ENCODE measurements at regions not wholly inside any gene's neighbourhood (a gene's known extent, or its start where the extent isn't known, plus 50 kb on each side); places are given as distances from the start of the nearest gene placed in this dataset.

- Histone ChIP-seq H3K27ac (no peak overlapping the region), H3K27me3 (no peaks in the 10 kb centered on the region), H3K4me1 (no peaks in the 10 kb centered on the region), H3K36me3 (ENCODE audit: low read depth, missing control alignments) (no peaks in the 10 kb centered on the region), H3K4me3 (no peak overlapping the region), H3K9me3 (no peaks in the 10 kb centered on the region)
- TF ChIP-seq, protein P1, sequence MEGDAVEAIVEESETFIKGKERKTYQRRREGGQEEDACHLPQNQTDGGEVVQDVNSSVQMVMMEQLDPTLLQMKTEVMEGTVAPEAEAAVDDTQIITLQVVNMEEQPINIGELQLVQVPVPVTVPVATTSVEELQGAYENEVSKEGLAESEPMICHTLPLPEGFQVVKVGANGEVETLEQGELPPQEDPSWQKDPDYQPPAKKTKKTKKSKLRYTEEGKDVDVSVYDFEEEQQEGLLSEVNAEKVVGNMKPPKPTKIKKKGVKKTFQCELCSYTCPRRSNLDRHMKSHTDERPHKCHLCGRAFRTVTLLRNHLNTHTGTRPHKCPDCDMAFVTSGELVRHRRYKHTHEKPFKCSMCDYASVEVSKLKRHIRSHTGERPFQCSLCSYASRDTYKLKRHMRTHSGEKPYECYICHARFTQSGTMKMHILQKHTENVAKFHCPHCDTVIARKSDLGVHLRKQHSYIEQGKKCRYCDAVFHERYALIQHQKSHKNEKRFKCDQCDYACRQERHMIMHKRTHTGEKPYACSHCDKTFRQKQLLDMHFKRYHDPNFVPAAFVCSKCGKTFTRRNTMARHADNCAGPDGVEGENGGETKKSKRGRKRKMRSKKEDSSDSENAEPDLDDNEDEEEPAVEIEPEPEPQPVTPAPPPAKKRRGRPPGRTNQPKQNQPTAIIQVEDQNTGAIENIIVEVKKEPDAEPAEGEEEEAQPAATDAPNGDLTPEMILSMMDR (IDR thresholded peaks at IDR 0.05): no peak
- TF ChIP-seq POLR2A (IDR thresholded peaks at IDR 0.05): no peak
- no peak for DNase-seq
- WGBS, 2 donors: 65 to 66% methylated on average over 4 of the region's 4 CpGs
- intact Hi-C loops (cut with DNase I; ENCODE audit: low total_unique reads): no loop called here
Observed at GRCh38 chr3:4061783-4062360, 241.3 kb upstream of the SETMAR start.

GRCh38 chr3:4062621-4063020, 240.5 kb upstream of the SETMAR start:
- intact Hi-C loops (cut with DNase I; ENCODE audit: low total_unique reads): no loop called here
- WGBS, 2 donors: 74 to 93% methylated on average over 1 of the region's 1 CpG
- H3K27me3 ChIP-seq: no peaks in the 10 kb centered on the region

DNA sequence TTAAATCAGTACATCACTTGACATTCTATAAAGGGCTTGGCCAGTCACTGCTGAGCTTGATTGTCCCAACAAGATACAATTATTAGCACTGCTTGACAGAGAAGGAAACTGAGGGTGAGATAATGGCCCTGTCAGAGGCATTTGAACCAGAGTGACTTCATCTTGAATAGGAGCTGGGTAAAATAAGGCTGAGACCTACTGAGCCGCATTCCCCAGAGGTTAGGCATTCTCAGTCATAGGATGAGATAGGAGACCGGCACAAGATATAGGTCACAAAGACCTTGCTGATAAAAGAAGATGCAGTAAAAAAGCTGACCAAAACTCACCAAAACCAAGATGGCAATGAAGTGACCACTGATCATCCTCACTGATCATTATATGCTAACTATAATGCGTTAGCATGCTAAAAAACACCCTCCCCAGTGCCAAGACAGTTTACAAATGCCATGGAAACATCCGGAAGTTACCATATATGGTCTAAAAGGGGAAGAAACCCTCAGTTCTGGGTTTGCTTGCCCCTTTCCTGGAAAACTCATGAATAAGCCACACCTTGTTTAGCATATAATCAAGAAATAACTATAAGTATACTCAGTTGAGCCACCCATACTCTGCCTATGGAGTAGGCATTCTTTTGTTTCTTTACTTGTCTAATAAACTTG, 239.1 kb upstream of the SETMAR start:
- Histone ChIP-seq H3K36me3 (ENCODE audit: low read depth, missing control alignments) (no peaks in the 10 kb centered on the region), H3K4me3 (no peak overlapping the region), H3K4me1 (no peaks in the 10 kb centered on the region), H3K27ac (no peak overlapping the region), H3K27me3 (no peaks in the 10 kb centered on the region), H3K9me3 (no peaks in the 10 kb centered on the region)
- intact Hi-C loops (cut with DNase I; ENCODE audit: low total_unique reads): no loop called here
- 82 to 89% methylated on average over 4 of the region's 4 CpGs for WGBS, 2 donors
- TF ChIP-seq, protein P1 (IDR thresholded peaks at IDR 0.05): no peak
- no peak for TF ChIP-seq POLR2A (IDR thresholded peaks at IDR 0.05)
- DNase-seq: no peak

More at GRCh38 chr3:4062621-4063020, 240.5 kb upstream of the SETMAR start:
- Histone ChIP-seq H3K27ac (no peak overlapping the region), H3K4me1 (no peaks in the 10 kb centered on the region), H3K36me3 (ENCODE audit: low read depth, missing control alignments) (no peaks in the 10 kb centered on the region), H3K4me3 (no peak overlapping the region), H3K9me3 (no peaks in the 10 kb centered on the region)
- DNase-seq: no peak
- TF ChIP-seq, protein P1 (IDR thresholded peaks at IDR 0.05): no peak
- TF ChIP-seq POLR2A (IDR thresholded peaks at IDR 0.05): no peak

DNA sequence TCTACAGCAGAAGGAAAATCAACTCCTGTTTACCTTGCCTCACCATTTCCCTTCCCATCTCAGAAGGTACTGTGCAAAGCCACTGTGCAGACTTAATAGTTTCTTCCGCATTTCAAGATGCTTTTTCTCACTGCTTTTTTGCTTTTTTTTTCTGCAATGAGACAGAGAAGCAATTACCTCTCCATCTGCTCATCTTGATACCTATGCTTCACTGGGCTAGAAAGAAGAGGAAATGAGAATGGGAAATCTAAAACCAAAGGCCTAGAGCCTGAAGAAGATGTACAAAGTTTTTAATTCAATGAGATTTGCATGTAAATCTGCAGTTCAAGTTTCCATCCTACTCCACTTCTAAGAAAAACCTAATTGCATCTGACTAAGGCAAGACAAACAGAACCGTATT, 238.1 kb upstream of the SETMAR start:
- WGBS, 2 donors: 79 to 86% methylated on average over 2 of the region's 2 CpGs
- no peak for DNase-seq
- H3K27me3 ChIP-seq: no peaks in the 10 kb centered on the region
- intact Hi-C loops (cut with DNase I; ENCODE audit: low total_unique reads): no loop called here
- TF ChIP-seq, protein P1 (IDR thresholded peaks at IDR 0.05): no peak
- no peak for TF ChIP-seq POLR2A (IDR thresholded peaks at IDR 0.05)
- H3K36me3 ChIP-seq (ENCODE audit: low read depth, missing control alignments): no peaks in the 10 kb centered on the region
- no peak overlapping the region for H3K27ac ChIP-seq
- H3K4me1 ChIP-seq: no peaks in the 10 kb centered on the region
- H3K4me3 ChIP-seq: no peak overlapping the region
- H3K9me3 ChIP-seq: no peaks in the 10 kb centered on the region

DNA sequence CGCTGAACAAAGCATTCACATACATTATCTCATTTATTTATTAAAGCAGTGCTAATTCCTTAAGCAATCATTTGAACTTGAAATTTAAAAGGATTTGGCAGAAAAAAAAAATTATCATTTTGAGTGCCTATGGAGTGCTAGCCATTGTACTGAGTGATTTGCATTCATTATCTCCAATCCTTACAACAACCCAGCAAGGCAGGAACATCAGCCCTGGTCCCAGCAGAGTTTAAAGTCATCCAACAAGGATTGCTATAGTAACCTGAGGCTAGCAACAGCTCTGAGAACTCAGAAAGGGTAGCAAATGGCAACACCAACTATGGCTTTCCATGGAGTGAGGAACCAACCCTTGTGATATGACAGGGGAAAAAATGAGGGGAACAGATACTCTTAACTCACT, 237.6 kb upstream of the SETMAR start:
- Histone ChIP-seq H3K36me3 (ENCODE audit: low read depth, missing control alignments) (no peaks in the 10 kb centered on the region), H3K27ac (no peak overlapping the region), H3K4me3 (no peak overlapping the region), H3K4me1 (no peaks in the 10 kb centered on the region), H3K27me3 (no peaks in the 10 kb centered on the region), H3K9me3 (no peaks in the 10 kb centered on the region)
- TF ChIP-seq, protein P1 (IDR thresholded peaks at IDR 0.05): no peak
- TF ChIP-seq POLR2A (IDR thresholded peaks at IDR 0.05): no peak
- intact Hi-C loops (cut with DNase I; ENCODE audit: low total_unique reads): no loop called here
- no peak for DNase-seq
- 97% methylated on average over 1 of the region's 1 CpG for WGBS, 2 donors

All from testis (tissue), 2 donors.